HCT116 (cell line): ENCODE measurements at regions not wholly inside any gene's neighbourhood (a gene's known extent, or its start where the extent isn't known, plus 50 kb on each side); places are given as distances from the start of the nearest gene placed in this dataset.

Source experiments
- ATAC-seq: fragments of 200-7000 bp; cut with Tn5 transposase; 2 replicates; pipeline ENCODE4 v1.9.1; 2020; ENCODE audit warnings: mild to moderate bottlenecking, moderate library complexity
- BruUV-seq: library from RNA; stranded (reverse); fragments of 400-500 nt; replicated peaks from 2 replicates; lab custom pipeline; 2021; lab: Mats Ljungman, UMichigan
- CTCF ChIA-PET: fragments of 300-600 bp; sonication (Branson Sonifier 250); formaldehyde crosslinking; loops from one replicate; lab custom pipeline; 2021; ENCODE audit warnings: antibody characterized with exemption; lab: Charles Lee
- POLR2A ChIA-PET: fragments of 300-600, 350-600 bp; sonication (Branson Sonifier 250); formaldehyde crosslinking; loops from one replicate; lab custom pipeline; 2021; ENCODE audit warnings: antibody characterized with exemption; lab: Charles Lee
- RAD21 ChIA-PET, 2 experiments: fragments of 300-600 bp; sonication (Branson Sonifier 250); formaldehyde crosslinking; loops; one replicate each; lab custom pipeline; 2023; ENCODE audit warnings: low total read pairs in 2 of 2; ENCODE audit not compliant: uncharacterized antibody in 2 of 2, unreplicated experiment in 2 of 2, low non-redundant PET in 1 of 2; lab: Charles Lee
- DNase-seq: peaks from one replicate; pipeline ENCODE4 v3.0.0-alpha.2; 2010; ENCODE audit warnings: low read depth, low spot score
- H2AFZ ChIP-seq: fragments of 200-600 bp; shearing (Covaris generic), sonication (generic); 2 replicates; pipeline ENCODE4 v1.6.1; 2017; ENCODE audit warnings: low read depth, mixed run types, mixed read lengths, antibody characterized with exemption, low read length; ENCODE audit not compliant: poor library complexity, severe bottlenecking
- H3K27ac ChIP-seq: 2 replicates; pipeline ENCODE4 v1.5.1; 2012; ENCODE audit warnings: low read depth, low read length
- H3K27me3 ChIP-seq: fragments of 200-600 bp; sonication (generic); 2 replicates; pipeline ENCODE4 v1.6.1; 2016; ENCODE audit warnings: mixed run types, low read length, mixed read lengths; ENCODE audit not compliant: insufficient read depth
- H3K36me3 ChIP-seq, 2 experiments: fragments of 200-500 bp in 1 of 2; fragments of 200-600 bp in 1 of 2; sonication (Bioruptor generic) in 1 of 2; sonication (generic) in 1 of 2; 2 replicates each; pipeline versions ENCODE4 v1.5.1 to v1.6.1; 2014 to 2016; ENCODE audit warnings: low read length in 2 of 2, inconsistent platforms in 1 of 2, mixed read lengths in 1 of 2, mixed run types in 1 of 2; ENCODE audit not compliant: insufficient read depth in 2 of 2, control insufficient read depth in 1 of 2
- H3K4me1 ChIP-seq, 2 experiments: fragments of 200-600 bp in 1 of 2; sonication (generic) in 1 of 2; 2 replicates each; pipeline versions ENCODE4 v1.5.1 to v1.6.1; 2012 to 2017; ENCODE audit warnings: low read length in 2 of 2, inconsistent platforms in 1 of 2, mild to moderate bottlenecking in 1 of 2, mixed read lengths in 1 of 2, mixed run types in 1 of 2, moderate library complexity in 1 of 2; ENCODE audit not compliant: insufficient read depth in 2 of 2, control insufficient read depth in 1 of 2
- H3K4me2 ChIP-seq: fragments of 200-600 bp; sonication (generic); 2 replicates; pipeline ENCODE4 v1.6.1; 2017; ENCODE audit warnings: mixed run types, low read length, mixed read lengths
- H3K4me3 ChIP-seq, 2 experiments: fragments of 200-600 bp in 1 of 2; sonication (generic) in 1 of 2; replicated peaks in 1 of 2; 2 replicates each; pipeline ENCODE4 v1.5.1; 2011 to 2016; ENCODE audit warnings: low read length in 2 of 2, control low read depth in 1 of 2, low read depth in 1 of 2, mild to moderate bottlenecking in 1 of 2, mixed read lengths in 1 of 2, mixed run types in 1 of 2
- H3K79me2 ChIP-seq: fragments of 200-600 bp; sonication (generic); 2 replicates; pipeline ENCODE4 v1.6.1; 2017; ENCODE audit warnings: mild to moderate bottlenecking, mixed run types, low read length, moderate library complexity, mixed read lengths; ENCODE audit not compliant: insufficient read depth
- H3K9ac ChIP-seq: fragments of 200-600 bp; sonication (generic); 2 replicates; pipeline ENCODE4 v1.6.1; 2016; ENCODE audit warnings: low read length, mixed read lengths
- H3K9me2 ChIP-seq: fragments of 200-600 bp; sonication (generic), shearing (Covaris generic); 2 replicates; pipeline ENCODE4 v1.6.1; 2017; ENCODE audit warnings: mixed run types, mild to moderate bottlenecking, moderate library complexity; ENCODE audit not compliant: insufficient read depth
- H3K9me3 ChIP-seq, 2 experiments: fragments of 200-500 bp in 1 of 2; fragments of 200-600 bp in 1 of 2; sonication (Bioruptor generic) in 1 of 2; sonication (generic) in 1 of 2; 2 replicates each; pipeline ENCODE4 v1.6.1; 2014 to 2017; ENCODE audit warnings: low read length in 2 of 2, mixed read lengths in 2 of 2, inconsistent platforms in 1 of 2, low read depth in 1 of 2, mild to moderate bottlenecking in 1 of 2, mixed run types in 1 of 2, moderate library complexity in 1 of 2; ENCODE audit not compliant: control insufficient read depth in 1 of 2, insufficient read depth in 1 of 2
- H4K20me1 ChIP-seq: fragments of 200-600 bp; sonication (generic), shearing (Covaris generic); 2 replicates; pipeline ENCODE4 v1.6.1; 2017; ENCODE audit warnings: mixed run types, mild to moderate bottlenecking, moderate library complexity; ENCODE audit not compliant: insufficient read depth
- CBX3 ChIP-seq: IDR thresholded peaks from 2 replicates; pipeline ENCODE4 v1.6.1; 2012; ENCODE audit warnings: low read depth
- CEBPB ChIP-seq: IDR thresholded peaks from 2 replicates; pipeline ENCODE4 v1.6.1; 2012; ENCODE audit warnings: low read depth
- ELF1 ChIP-seq: IDR thresholded peaks from 2 replicates; pipeline ENCODE4 v1.6.1; 2012; ENCODE audit warnings: low read depth, borderline replicate concordance
- EZH2 ChIP-seq: fragments of 200-600 bp; sonication (generic); IDR thresholded peaks from 2 replicates; pipeline ENCODE4 v1.6.1; 2017; ENCODE audit warnings: antibody characterized with exemption, mixed run types
- EZH2phosphoT487 ChIP-seq: fragments of 200-600 bp; IDR thresholded peaks from 2 replicates; pipeline ENCODE4 v1.6.1; 2018; ENCODE audit warnings: antibody characterized with exemption, borderline replicate concordance
- FOSL1 ChIP-seq: IDR thresholded peaks from 2 replicates; pipeline ENCODE4 v1.6.1; 2012; ENCODE audit warnings: low read depth
- RAD21 ChIP-seq: IDR thresholded peaks from 2 replicates; pipeline ENCODE4 v1.6.1; 2012; ENCODE audit warnings: low read depth, mild to moderate bottlenecking
- SIN3A ChIP-seq: IDR thresholded peaks from 2 replicates; pipeline ENCODE4 v1.6.1; 2012; ENCODE audit warnings: low read depth
- SP1 ChIP-seq: IDR thresholded peaks from 2 replicates; pipeline ENCODE4 v1.6.1; 2012; ENCODE audit warnings: low read depth
- YY1 ChIP-seq: IDR thresholded peaks from 2 replicates; pipeline ENCODE4 v1.6.1; 2011; ENCODE audit warnings: low read length, low read depth, moderate library complexity, mild to moderate bottlenecking; ENCODE audit not compliant: insufficient replicate concordance; ENCODE audit errors: extremely low read depth
- ZFX ChIP-seq: fragments of 450-650 bp; IDR thresholded peaks from 2 replicates; pipeline ENCODE4 v1.6.1; 2017
- ZNF274 ChIP-seq: fragments of 200-500 bp; sonication (Bioruptor generic); IDR thresholded peaks from 2 replicates; pipeline ENCODE4 v1.6.1; 2014; ENCODE audit warnings: mild to moderate bottlenecking, low read depth, low read length, inconsistent platforms
- intact Hi-C: fragments of 100-400 bp; cut with micrococcal nuclease; formaldehyde crosslinking; loops from 2 replicates; pipeline ENCODE4 v1.10.0; 2022
- TF ChIP-seq, protein P1 (sequence below): IDR thresholded peaks from 2 replicates; pipeline ENCODE4 v1.6.1; 2011; ENCODE audit warnings: mild to moderate bottlenecking, low read length, moderate library complexity; ENCODE audit not compliant: insufficient replicate concordance; ENCODE audit errors: extremely low read depth
- TF ChIP-seq, protein P2 (sequence below), 3 experiments: fragments of 200-600 bp in 1 of 3; sonication (generic) in 1 of 3; IDR thresholded peaks in 2 of 3; conservative IDR thresholded peaks in 1 of 3; 2 replicates each; pipeline ENCODE4 v1.5.1; 2012 to 2017; ENCODE audit warnings: low read depth in 2 of 3, low read length in 2 of 3, antibody characterized with exemption in 1 of 3, borderline replicate concordance in 1 of 3, control low read depth in 1 of 3, mild to moderate bottlenecking in 1 of 3, mixed read lengths in 1 of 3, mixed run types in 1 of 3, moderate library complexity in 1 of 3; ENCODE audit not compliant: insufficient read depth in 1 of 3
- TF ChIP-seq, protein P3 (sequence below): IDR thresholded peaks from 2 replicates; pipeline ENCODE4 v1.6.1; 2012
- TF ChIP-seq, protein P4 (sequence below): IDR thresholded peaks from 2 replicates; pipeline ENCODE4 v1.6.1; 2012

DNA sequence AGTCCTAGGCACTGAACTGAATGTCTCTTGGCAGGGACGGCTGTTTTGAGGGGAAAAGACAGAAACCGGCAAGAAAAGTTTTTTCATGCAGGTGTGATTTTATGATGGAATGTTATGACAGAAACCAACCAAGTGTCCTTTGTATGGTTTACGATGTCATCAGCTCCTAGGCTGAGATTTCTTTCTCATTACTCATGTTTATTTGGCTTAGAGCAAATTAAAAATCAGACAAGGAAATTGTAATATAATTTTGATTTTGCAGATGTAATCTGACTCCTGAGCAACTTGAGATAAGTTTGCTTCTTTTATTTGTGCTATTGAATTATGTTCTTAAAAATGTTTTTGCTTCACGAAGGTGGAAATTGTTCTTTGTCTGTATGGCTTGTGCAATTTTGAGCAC, 58.8 kb upstream of the MAP3K7 start:
- Histone ChIP-seq H3K27ac (no peak overlapping the region), H3K9ac (no peak overlapping the region), H3K4me1 (no peaks in the 10 kb centered on the region), H3K36me3 (no peaks in the 10 kb centered on the region), H3K27me3 (peaks cover 34% of the 10 kb centered on the region), H3K9me2 (no peaks in the 10 kb centered on the region), H3K79me2 (no peaks in the 10 kb centered on the region), H2AFZ (no peak overlapping the region), H3K9me3 (no peaks in the 10 kb centered on the region), H4K20me1 (no peaks in the 10 kb centered on the region), H3K4me2 (no peak overlapping the region), H3K4me3 (no peak overlapping the region)
- DNase-seq (no peak), ATAC-seq (no peak)
- POLR2A ChIA-PET = no interaction called here
- intact Hi-C loops = no loop called here
- RAD21 ChIA-PET = no interaction called here
- no TSS peak for BruUV-seq
- CTCF ChIA-PET = no interaction called here
- TF ChIP-seq CBX3 (no peak), YY1 (no peak), EZH2 (no peak), SIN3A (no peak), ZFX (no peak)

DNA sequence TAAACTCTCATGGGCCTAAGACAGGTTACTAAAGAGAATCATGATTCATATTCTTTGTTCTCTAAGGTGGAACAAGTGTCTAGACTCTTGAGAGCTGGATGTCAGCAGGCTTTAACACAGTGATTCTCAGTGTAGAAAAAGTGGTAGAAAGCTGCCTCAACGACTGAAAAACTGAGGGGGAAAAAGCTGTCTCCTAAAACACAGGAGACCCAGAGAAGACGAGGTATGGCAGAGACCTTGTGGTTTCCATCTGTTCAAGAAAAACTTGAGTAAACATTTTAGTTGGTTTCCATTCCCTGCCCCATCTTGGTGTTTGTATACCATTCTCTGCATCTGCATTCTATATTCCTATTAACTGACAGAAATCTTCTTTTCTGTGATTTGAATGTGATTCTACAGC, 57.6 kb upstream of the MAP3K7 start:
- Histone ChIP-seq H3K79me2 (no peaks in the 10 kb centered on the region), H3K27me3 (peaks cover 26% of the 10 kb centered on the region), H4K20me1 (no peaks in the 10 kb centered on the region), H3K36me3 (no peaks in the 10 kb centered on the region), H3K9me3 (no peaks in the 10 kb centered on the region), H2AFZ (no peak overlapping the region), H3K4me1 (no peaks in the 10 kb centered on the region), H3K9me2 (no peaks in the 10 kb centered on the region), H3K9ac (no peak overlapping the region), H3K27ac (no peak overlapping the region), H3K4me3 (no peak overlapping the region), H3K4me2 (no peak overlapping the region)
- RAD21 ChIA-PET = no interaction called here
- TF ChIP-seq, protein P1, sequence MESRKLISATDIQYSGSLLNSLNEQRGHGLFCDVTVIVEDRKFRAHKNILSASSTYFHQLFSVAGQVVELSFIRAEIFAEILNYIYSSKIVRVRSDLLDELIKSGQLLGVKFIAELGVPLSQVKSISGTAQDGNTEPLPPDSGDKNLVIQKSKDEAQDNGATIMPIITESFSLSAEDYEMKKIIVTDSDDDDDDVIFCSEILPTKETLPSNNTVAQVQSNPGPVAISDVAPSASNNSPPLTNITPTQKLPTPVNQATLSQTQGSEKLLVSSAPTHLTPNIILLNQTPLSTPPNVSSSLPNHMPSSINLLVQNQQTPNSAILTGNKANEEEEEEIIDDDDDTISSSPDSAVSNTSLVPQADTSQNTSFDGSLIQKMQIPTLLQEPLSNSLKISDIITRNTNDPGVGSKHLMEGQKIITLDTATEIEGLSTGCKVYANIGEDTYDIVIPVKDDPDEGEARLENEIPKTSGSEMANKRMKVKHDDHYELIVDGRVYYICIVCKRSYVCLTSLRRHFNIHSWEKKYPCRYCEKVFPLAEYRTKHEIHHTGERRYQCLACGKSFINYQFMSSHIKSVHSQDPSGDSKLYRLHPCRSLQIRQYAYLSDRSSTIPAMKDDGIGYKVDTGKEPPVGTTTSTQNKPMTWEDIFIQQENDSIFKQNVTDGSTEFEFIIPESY = no peak
- TF ChIP-seq FOSL1 (no peak), YY1 (no peak), ZNF274 (no peak), EZH2 (no peak), RAD21 (no peak), CEBPB (no peak), CBX3 (no peak), ELF1 (no peak), EZH2phosphoT487 (no peak), SP1 (no peak)
- TF ChIP-seq, protein P2, sequence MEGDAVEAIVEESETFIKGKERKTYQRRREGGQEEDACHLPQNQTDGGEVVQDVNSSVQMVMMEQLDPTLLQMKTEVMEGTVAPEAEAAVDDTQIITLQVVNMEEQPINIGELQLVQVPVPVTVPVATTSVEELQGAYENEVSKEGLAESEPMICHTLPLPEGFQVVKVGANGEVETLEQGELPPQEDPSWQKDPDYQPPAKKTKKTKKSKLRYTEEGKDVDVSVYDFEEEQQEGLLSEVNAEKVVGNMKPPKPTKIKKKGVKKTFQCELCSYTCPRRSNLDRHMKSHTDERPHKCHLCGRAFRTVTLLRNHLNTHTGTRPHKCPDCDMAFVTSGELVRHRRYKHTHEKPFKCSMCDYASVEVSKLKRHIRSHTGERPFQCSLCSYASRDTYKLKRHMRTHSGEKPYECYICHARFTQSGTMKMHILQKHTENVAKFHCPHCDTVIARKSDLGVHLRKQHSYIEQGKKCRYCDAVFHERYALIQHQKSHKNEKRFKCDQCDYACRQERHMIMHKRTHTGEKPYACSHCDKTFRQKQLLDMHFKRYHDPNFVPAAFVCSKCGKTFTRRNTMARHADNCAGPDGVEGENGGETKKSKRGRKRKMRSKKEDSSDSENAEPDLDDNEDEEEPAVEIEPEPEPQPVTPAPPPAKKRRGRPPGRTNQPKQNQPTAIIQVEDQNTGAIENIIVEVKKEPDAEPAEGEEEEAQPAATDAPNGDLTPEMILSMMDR (IDR thresholded peaks at IDR 0.05 in 2 of 3, conservative IDR thresholded peaks at IDR 0.05 in 1 of 3; ENCODE audit: borderline replicate concordance in 1 of 3, insufficient read depth in 1 of 3, low read depth in 2 of 3, low read length in 2 of 3) = no peak
- TF ChIP-seq, protein P3, sequence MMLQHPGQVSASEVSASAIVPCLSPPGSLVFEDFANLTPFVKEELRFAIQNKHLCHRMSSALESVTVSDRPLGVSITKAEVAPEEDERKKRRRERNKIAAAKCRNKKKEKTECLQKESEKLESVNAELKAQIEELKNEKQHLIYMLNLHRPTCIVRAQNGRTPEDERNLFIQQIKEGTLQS = no peak
- TF ChIP-seq, protein P4, sequence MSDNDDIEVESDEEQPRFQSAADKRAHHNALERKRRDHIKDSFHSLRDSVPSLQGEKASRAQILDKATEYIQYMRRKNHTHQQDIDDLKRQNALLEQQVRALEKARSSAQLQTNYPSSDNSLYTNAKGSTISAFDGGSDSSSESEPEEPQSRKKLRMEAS = no peak
- BruUV-seq = no TSS peak
- DNase-seq (no peak), ATAC-seq (no peak)
- CTCF ChIA-PET = no interaction called here
- intact Hi-C loops = no loop called here
- POLR2A ChIA-PET = no interaction called here
